Activated naive CD4-positive, alpha-beta T cell treated with anti-CD3 and anti-CD28 coated beads, Interleukin-2, amount 10 ng/mL, durations not matched to agents 7 days and 5 days (primary cell): ENCODE measurements at regions not wholly inside any gene's neighbourhood (a gene's known extent, or its start where the extent isn't known, plus 50 kb on each side); places are given as distances from the start of the nearest gene placed in this dataset.
"Not testable (repeated sequence)": the region's sequence is repeated elsewhere in the genome, so short reads cannot be mapped to it uniquely, and the experiment has no call there.

Experiments
- CTCF ChIA-PET: fragments of 350-600 bp; sonication (Branson Sonifier 250); formaldehyde crosslinking; loops from one replicate; lab custom pipeline; 2021; ENCODE audit warnings: antibody characterized with exemption; lab: Charles Lee
- DNase-seq: peaks from one replicate; pipeline ENCODE4 v3.0.0-alpha.2; 2020
- H3K27ac Mint-ChIP-seq: one replicate; pipeline ENCODE4 v1.8.0; 2021; ENCODE audit warnings: mild to moderate bottlenecking, moderate library complexity, mixed read lengths
- H3K27me3 Mint-ChIP-seq: one replicate; pipeline ENCODE4 v1.8.0; 2021; ENCODE audit warnings: mild to moderate bottlenecking, mixed read lengths
- H3K36me3 Mint-ChIP-seq: one replicate; pipeline ENCODE4 v1.8.0; 2021; ENCODE audit warnings: mixed read lengths
- H3K4me1 Mint-ChIP-seq: one replicate; pipeline ENCODE4 v1.8.0; 2021; ENCODE audit warnings: mixed read lengths
- H3K4me3 Mint-ChIP-seq: one replicate; pipeline ENCODE4 v1.8.0; 2021; ENCODE audit warnings: mild to moderate bottlenecking, moderate library complexity, mixed read lengths
- H3K9me3 Mint-ChIP-seq: one replicate; pipeline ENCODE4 v1.8.0; 2021; ENCODE audit warnings: mixed read lengths

- Mint-ChIP-seq H3K27ac (no peak overlapping the region), H3K27me3 (no peaks in the 10 kb centered on the region), H3K4me1 (peaks cover 2% of the 10 kb centered on the region), H3K36me3 (no peaks in the 10 kb centered on the region), H3K4me3 (no peak overlapping the region), H3K9me3 (no peaks in the 10 kb centered on the region)
- no peak for DNase-seq
- CTCF ChIA-PET: interaction anchor here (1.2 kb wide), 1 partner anchor 38 kb away, joined by 3 read pairs; no protein-coding TSS in a partner anchor
Measured at GRCh38 chr5:74394916-74395880, 245.3 kb downstream of the ENC1 start.

GRCh38 chr5:74394528-74394915 lies 246.0 kb downstream of the ENC1 start:
- H3K4me3 Mint-ChIP-seq: no peak overlapping the region
- H3K9me3 Mint-ChIP-seq: no peaks in the 10 kb centered on the region
- no peak for DNase-seq
- H3K27ac Mint-ChIP-seq: no peak overlapping the region
- CTCF ChIA-PET: interaction anchor here (1.2 kb wide), 1 partner anchor 38 kb away, joined by 3 read pairs; no protein-coding TSS in a partner anchor
- H3K27me3 Mint-ChIP-seq: no peaks in the 10 kb centered on the region
- peaks cover 2% of the 10 kb centered on the region for H3K4me1 Mint-ChIP-seq
- no peaks in the 10 kb centered on the region for H3K36me3 Mint-ChIP-seq

- no peaks in the 10 kb centered on the region for H3K27me3 Mint-ChIP-seq
- CTCF ChIA-PET: no interaction called here
- H3K27ac Mint-ChIP-seq: no peak overlapping the region
- H3K4me1 Mint-ChIP-seq: peaks cover 2% of the 10 kb centered on the region
- no peaks in the 10 kb centered on the region for H3K9me3 Mint-ChIP-seq
- no peaks in the 10 kb centered on the region for H3K36me3 Mint-ChIP-seq
- DNase-seq: no peak
- no peak overlapping the region for H3K4me3 Mint-ChIP-seq
Measured at GRCh38 chr5:74393943-74394342, 246.6 kb downstream of the ENC1 start.

- Mint-ChIP-seq H3K4me3 (no peak overlapping the region), H3K4me1 (peaks cover 2% of the 10 kb centered on the region), H3K36me3 (no peaks in the 10 kb centered on the region), H3K27me3 (no peaks in the 10 kb centered on the region), H3K9me3 (no peaks in the 10 kb centered on the region), H3K27ac (no peak overlapping the region)
- DNase-seq: no peak
- CTCF ChIA-PET: no interaction called here
Measured at GRCh38 chr5:74392711-74393351, 247.7 kb downstream of the ENC1 start.

- CTCF ChIA-PET: no interaction called here
- Mint-ChIP-seq H3K27me3 (no peaks in the 10 kb centered on the region), H3K4me3 (no peak overlapping the region), H3K27ac (no peak overlapping the region), H3K36me3 (no peaks in the 10 kb centered on the region), H3K4me1 (peaks cover 2% of the 10 kb centered on the region), H3K9me3 (no peaks in the 10 kb centered on the region)
- DNase-seq: no peak
Measured at GRCh38 chr5:74391410-74391809, 249.1 kb downstream of the ENC1 start.

- Mint-ChIP-seq H3K4me1 (peaks cover 2% of the 10 kb centered on the region), H3K36me3 (no peaks in the 10 kb centered on the region), H3K27ac (no peak overlapping the region), H3K4me3 (no peak overlapping the region), H3K27me3 (no peaks in the 10 kb centered on the region), H3K9me3 (no peaks in the 10 kb centered on the region)
- no peak for DNase-seq
- CTCF ChIA-PET: no interaction called here
Measured at GRCh38 chr5:74390822-74391221, 249.7 kb downstream of the ENC1 start.

GRCh38 chr5:74390306-74390637 lies 250.3 kb downstream of the ENC1 start:
- CTCF ChIA-PET: no interaction called here
- Mint-ChIP-seq H3K36me3 (no peaks in the 10 kb centered on the region), H3K9me3 (no peaks in the 10 kb centered on the region), H3K4me1 (peaks cover 2% of the 10 kb centered on the region), H3K4me3 (no peak overlapping the region), H3K27ac (no peak overlapping the region), H3K27me3 (no peaks in the 10 kb centered on the region)
- no peak for DNase-seq

- H3K9me3 Mint-ChIP-seq: no peaks in the 10 kb centered on the region
- no peak overlapping the region for H3K27ac Mint-ChIP-seq
- H3K4me1 Mint-ChIP-seq: peaks cover 2% of the 10 kb centered on the region
- H3K4me3 Mint-ChIP-seq: no peak overlapping the region
- no peaks in the 10 kb centered on the region for H3K36me3 Mint-ChIP-seq
- DNase-seq: no peak
- H3K27me3 Mint-ChIP-seq: no peaks in the 10 kb centered on the region
- CTCF ChIA-PET: no interaction called here
Measured at GRCh38 chr5:74389531-74390305, 250.8 kb downstream of the ENC1 start.

GRCh38 chr5:74388411-74388810 lies 252.1 kb downstream of the ENC1 start:
- DNase-seq, H3K27me3 Mint-ChIP-seq, H3K4me1 Mint-ChIP-seq, H3K36me3 Mint-ChIP-seq, CTCF ChIA-PET, H3K9me3 Mint-ChIP-seq, H3K4me3 Mint-ChIP-seq, H3K27ac Mint-ChIP-seq: not testable (repeated sequence)

- H3K9me3 Mint-ChIP-seq: no peaks in the 10 kb centered on the region
- CTCF ChIA-PET: no interaction called here
Measured at GRCh38 chr5:74386571-74387334, 253.8 kb downstream of the ENC1 start.

GRCh38 chr5:74384851-74385250 lies 255.7 kb downstream of the ENC1 start:
- no peak overlapping the region for H3K4me3 Mint-ChIP-seq
- no peaks in the 10 kb centered on the region for H3K27me3 Mint-ChIP-seq
- CTCF ChIA-PET: no interaction called here
- H3K36me3 Mint-ChIP-seq: no peaks in the 10 kb centered on the region
- H3K9me3 Mint-ChIP-seq: no peaks in the 10 kb centered on the region
- H3K27ac Mint-ChIP-seq: no peak overlapping the region
- H3K4me1 Mint-ChIP-seq: no peaks in the 10 kb centered on the region
- no peak for DNase-seq

More at GRCh38 chr5:74386571-74387334, 253.8 kb downstream of the ENC1 start:
- no peak overlapping the region for H3K4me3 Mint-ChIP-seq
- H3K4me1 Mint-ChIP-seq: peaks cover 2% of the 10 kb centered on the region
- no peak for DNase-seq
- H3K27ac Mint-ChIP-seq: no peak overlapping the region
- H3K36me3 Mint-ChIP-seq: no peaks in the 10 kb centered on the region
- no peaks in the 10 kb centered on the region for H3K27me3 Mint-ChIP-seq

GRCh38 chr5:74382987-74383593 lies 257.4 kb downstream of the ENC1 start:
- Mint-ChIP-seq H3K36me3 (no peaks in the 10 kb centered on the region), H3K9me3 (no peaks in the 10 kb centered on the region), H3K4me1 (no peaks in the 10 kb centered on the region), H3K4me3 (no peak overlapping the region), H3K27ac (no peak overlapping the region), H3K27me3 (no peaks in the 10 kb centered on the region)
- CTCF ChIA-PET: no interaction called here
- no peak for DNase-seq

- CTCF ChIA-PET: no interaction called here
- Mint-ChIP-seq H3K27ac (no peak overlapping the region), H3K9me3 (no peaks in the 10 kb centered on the region), H3K36me3 (no peaks in the 10 kb centered on the region), H3K27me3 (no peaks in the 10 kb centered on the region), H3K4me3 (no peak overlapping the region), H3K4me1 (no peaks in the 10 kb centered on the region)
- DNase-seq: no peak
Measured at GRCh38 chr5:74382123-74382855, 258.2 kb downstream of the ENC1 start.
